ENCODE measurements at regions not wholly inside any gene's neighbourhood (a gene's known extent, or its start where the extent isn't known, plus 50 kb on each side); places are given as distances from the start of the nearest gene placed in this dataset.

- Histone ChIP-seq H3K27ac (no peak overlapping the region), H3K9me3 (no peaks in the 10 kb centered on the region), H3K4me3 (no peak overlapping the region), H3K4me1 (no peaks in the 10 kb centered on the region), H3K27me3 (no peaks in the 10 kb centered on the region), H3K36me3 (no peaks in the 10 kb centered on the region)
- intact Hi-C loops (cut with DNase I; ENCODE audit: low total_unique reads): no loop called here
- no peak for DNase-seq (ENCODE audit: low spot score in 2 of 2)
- no peak for TF ChIP-seq CTCF (IDR thresholded peaks at IDR 0.05)
- TF ChIP-seq POLR2A (IDR thresholded peaks at IDR 0.05): no peak
- no peak for TF ChIP-seq POLR2AphosphoS5 (IDR thresholded peaks at IDR 0.05)
Observed at GRCh38 chr15:69609776-69610175, 157.2 kb downstream of the RPLP1 start.

- TF ChIP-seq CTCF (IDR thresholded peaks at IDR 0.05): no peak
- no peak for TF ChIP-seq POLR2AphosphoS5 (IDR thresholded peaks at IDR 0.05)
- no peak for TF ChIP-seq POLR2A (IDR thresholded peaks at IDR 0.05)
- Histone ChIP-seq H3K27me3 (no peaks in the 10 kb centered on the region), H3K4me1 (no peaks in the 10 kb centered on the region), H3K36me3 (no peaks in the 10 kb centered on the region), H3K4me3 (no peak overlapping the region), H3K27ac (no peak overlapping the region), H3K9me3 (no peaks in the 10 kb centered on the region)
- DNase-seq (ENCODE audit: low spot score in 2 of 2): no peak
- intact Hi-C loops (cut with DNase I; ENCODE audit: low total_unique reads): no loop called here
Observed at GRCh38 chr15:69610277-69610676, 157.7 kb downstream of the RPLP1 start.

- no peak for TF ChIP-seq POLR2AphosphoS5 (IDR thresholded peaks at IDR 0.05)
- no peak for TF ChIP-seq POLR2A (IDR thresholded peaks at IDR 0.05)
- no peak for TF ChIP-seq CTCF (IDR thresholded peaks at IDR 0.05)
- no peak for DNase-seq (ENCODE audit: low spot score in 2 of 2)
- Histone ChIP-seq H3K36me3 (no peaks in the 10 kb centered on the region), H3K27me3 (no peaks in the 10 kb centered on the region), H3K4me3 (no peak overlapping the region), H3K9me3 (no peaks in the 10 kb centered on the region), H3K27ac (no peak overlapping the region), H3K4me1 (no peaks in the 10 kb centered on the region)
- intact Hi-C loops (cut with DNase I; ENCODE audit: low total_unique reads): no loop called here
Observed at GRCh38 chr15:69610858-69611257, 158.2 kb downstream of the RPLP1 start.

- H3K36me3 ChIP-seq: no peaks in the 10 kb centered on the region
- TF ChIP-seq POLR2A (IDR thresholded peaks at IDR 0.05): no peak
- intact Hi-C loops (cut with DNase I; ENCODE audit: low total_unique reads): no loop called here
- H3K27ac ChIP-seq: no peak overlapping the region
- H3K9me3 ChIP-seq: no peaks in the 10 kb centered on the region
- DNase-seq (ENCODE audit: low spot score in 2 of 2): no peak
- H3K4me3 ChIP-seq: no peak overlapping the region
- H3K4me1 ChIP-seq: no peaks in the 10 kb centered on the region
- H3K27me3 ChIP-seq: no peaks in the 10 kb centered on the region
Observed at GRCh38 chr15:69612112-69612511, 159.5 kb downstream of the RPLP1 start.

GRCh38 chr15:69613182-69613581 lies 160.6 kb downstream of the RPLP1 start:
- TF ChIP-seq POLR2A (IDR thresholded peaks at IDR 0.05) (no peak), CTCF (IDR thresholded peaks at IDR 0.05) (no peak), POLR2AphosphoS5 (IDR thresholded peaks at IDR 0.05) (no peak)
- no peaks in the 10 kb centered on the region for H3K36me3 ChIP-seq

GRCh38 chr15:69613988-69614387 lies 161.4 kb downstream of the RPLP1 start:
- intact Hi-C loops (cut with DNase I; ENCODE audit: low total_unique reads): no loop called here
- DNase-seq (ENCODE audit: low spot score in 2 of 2): no peak
- no peaks in the 10 kb centered on the region for H3K4me1 ChIP-seq
- no peaks in the 10 kb centered on the region for H3K36me3 ChIP-seq
- H3K27ac ChIP-seq: no peak overlapping the region
- H3K9me3 ChIP-seq: no peaks in the 10 kb centered on the region
- no peak for TF ChIP-seq CTCF (IDR thresholded peaks at IDR 0.05)
- no peak for TF ChIP-seq POLR2A (IDR thresholded peaks at IDR 0.05)
- no peak for TF ChIP-seq POLR2AphosphoS5 (IDR thresholded peaks at IDR 0.05)
- H3K4me3 ChIP-seq: no peak overlapping the region
- H3K27me3 ChIP-seq: no peaks in the 10 kb centered on the region

More at GRCh38 chr15:69613182-69613581, 160.6 kb downstream of the RPLP1 start:
- intact Hi-C loops (cut with DNase I; ENCODE audit: low total_unique reads): no loop called here
- no peak overlapping the region for H3K4me3 ChIP-seq
- H3K27ac ChIP-seq: no peak overlapping the region
- H3K27me3 ChIP-seq: no peaks in the 10 kb centered on the region
- no peaks in the 10 kb centered on the region for H3K4me1 ChIP-seq
- H3K9me3 ChIP-seq: no peaks in the 10 kb centered on the region
- no peak for DNase-seq (ENCODE audit: low spot score in 2 of 2)
